SK-N-MC (cell line): ENCODE measurements at regions not wholly inside any gene's neighbourhood (a gene's known extent, or its start where the extent isn't known, plus 50 kb on each side); places are given as distances from the start of the nearest gene placed in this dataset.

Source experiments
- EZH2 ChIP-seq: fragments of 200-600 bp; sonication (generic); IDR thresholded peaks from one replicate; pipeline ENCODE4 v1.6.1; 2017; ENCODE audit warnings: antibody characterized with exemption
- POLR2AphosphoS5 ChIP-seq: IDR thresholded peaks from 2 replicates; pipeline ENCODE4 v1.6.1; 2012; ENCODE audit warnings: mild to moderate bottlenecking, low read depth, low read length, borderline replicate concordance

DNA sequence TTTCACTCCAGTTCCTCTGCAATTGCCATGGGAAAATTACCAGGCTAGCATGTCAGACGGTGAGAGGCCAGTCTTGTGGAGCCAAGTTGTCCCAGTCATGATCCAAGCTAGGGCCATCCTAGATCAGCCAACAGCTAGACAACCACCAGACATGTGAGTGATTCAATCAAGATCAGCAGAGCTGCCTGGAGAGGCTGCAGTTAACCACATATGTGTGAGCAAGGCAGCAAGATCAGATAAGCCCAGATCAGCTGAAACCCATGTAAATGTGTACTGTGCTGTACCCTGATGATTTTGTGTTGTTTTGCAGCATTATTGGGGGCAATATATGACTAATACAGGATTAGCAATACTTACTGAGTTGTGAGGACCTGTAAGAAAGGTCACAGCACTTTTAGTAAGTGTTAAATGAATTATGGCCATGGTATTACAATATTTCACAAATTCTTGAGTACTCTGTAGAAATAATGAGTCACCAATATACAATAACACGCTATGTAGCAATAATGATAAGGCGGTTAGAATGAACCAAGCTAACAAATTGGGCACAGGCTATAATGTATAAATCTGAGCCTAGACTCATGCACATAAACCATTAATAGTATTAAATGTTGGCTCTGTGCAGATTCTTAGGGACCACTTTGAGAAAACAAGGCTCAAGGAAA is 91.4 kb downstream of the SUDS3 start:
- TF ChIP-seq POLR2AphosphoS5, result no peak
- no peak for TF ChIP-seq EZH2
